DOHH2 (cell line): ENCODE measurements at regions not wholly inside any gene's neighbourhood (a gene's known extent, or its start where the extent isn't known, plus 50 kb on each side); places are given as distances from the start of the nearest gene placed in this dataset.
A peak's percentile ranks its signal among the peaks of the same experiment; 100 is the strongest.

Source experiments
- H3F3A ChIP-seq: fragments of 200-600 bp; sonication (generic), shearing (Covaris generic); 2 replicates; pipeline ENCODE4 v1.6.0; 2016; ENCODE audit warnings: antibody characterized with exemption, mild to moderate bottlenecking; ENCODE audit not compliant: control insufficient read depth, insufficient read depth
- H3K27ac ChIP-seq: fragments of 200-600 bp; sonication (generic); 2 replicates; pipeline ENCODE4 v1.5.1; 2014; ENCODE audit warnings: low read depth, mild to moderate bottlenecking, low read length, moderate library complexity
- H3K27me3 ChIP-seq: fragments of 200-600 bp; sonication (generic); 2 replicates; pipeline ENCODE4 v1.6.1; 2014; ENCODE audit warnings: mild to moderate bottlenecking, low read length, mixed read lengths; ENCODE audit not compliant: control insufficient read depth
- H3K36me3 ChIP-seq: fragments of 200-600 bp; sonication (generic); 2 replicates; pipeline ENCODE4 v1.6.1; 2014; ENCODE audit warnings: mild to moderate bottlenecking, low read length, moderate library complexity, mixed read lengths; ENCODE audit not compliant: control insufficient read depth
- H3K4me1 ChIP-seq: fragments of 200-600 bp; sonication (generic); 2 replicates; pipeline ENCODE4 v1.6.1; 2014; ENCODE audit warnings: mild to moderate bottlenecking, low read length, mixed read lengths; ENCODE audit not compliant: control insufficient read depth
- H3K4me2 ChIP-seq: fragments of 200-600 bp; sonication (generic); 2 replicates; pipeline ENCODE4 v1.6.0; 2014; ENCODE audit warnings: mild to moderate bottlenecking, low read length, moderate library complexity
- H3K4me3 ChIP-seq: fragments of 200-600 bp; sonication (generic); 2 replicates; pipeline ENCODE4 v1.5.1; 2014; ENCODE audit warnings: mild to moderate bottlenecking, low read length, mixed read lengths
- H3K79me2 ChIP-seq: fragments of 200-600 bp; sonication (generic); 2 replicates; pipeline ENCODE4 v1.6.1; 2014; ENCODE audit warnings: mild to moderate bottlenecking, low read length, mixed read lengths; ENCODE audit not compliant: control insufficient read depth
- H3K9me2 ChIP-seq: fragments of 200-600 bp; sonication (generic); replicated peaks from 2 replicates; pipeline ENCODE4 v1.6.1; 2014; ENCODE audit warnings: mild to moderate bottlenecking, low read length, mixed read lengths; ENCODE audit not compliant: control insufficient read depth
- H3K9me3 ChIP-seq: fragments of 200-600 bp; sonication (generic); 2 replicates; pipeline ENCODE4 v1.6.1; 2014; ENCODE audit warnings: antibody characterized with exemption, low read length, mixed read lengths; ENCODE audit not compliant: control insufficient read depth, insufficient read depth
- H4K20me1 ChIP-seq: fragments of 200-600 bp; sonication (generic); 2 replicates; pipeline ENCODE4 v1.6.0; 2014; ENCODE audit warnings: low read depth, mild to moderate bottlenecking, antibody characterized with exemption, low read length, moderate library complexity; ENCODE audit not compliant: control insufficient read depth, insufficient read depth
- EZH2phosphoT487 ChIP-seq: fragments of 200-600 bp; sonication (generic); IDR thresholded peaks from 2 replicates; pipeline ENCODE4 v1.6.1; 2017; ENCODE audit warnings: borderline replicate concordance, mild to moderate bottlenecking, antibody characterized with exemption, low read length, moderate library complexity, mixed read lengths
- TF ChIP-seq, protein P1 (sequence below): fragments of 200-600 bp; sonication (generic); IDR thresholded peaks from one replicate; pipeline ENCODE4 v1.5.1; 2014; ENCODE audit warnings: antibody characterized with exemption, mild to moderate bottlenecking, low read depth, low read length; ENCODE audit not compliant: poor library complexity, severe bottlenecking

DNA sequence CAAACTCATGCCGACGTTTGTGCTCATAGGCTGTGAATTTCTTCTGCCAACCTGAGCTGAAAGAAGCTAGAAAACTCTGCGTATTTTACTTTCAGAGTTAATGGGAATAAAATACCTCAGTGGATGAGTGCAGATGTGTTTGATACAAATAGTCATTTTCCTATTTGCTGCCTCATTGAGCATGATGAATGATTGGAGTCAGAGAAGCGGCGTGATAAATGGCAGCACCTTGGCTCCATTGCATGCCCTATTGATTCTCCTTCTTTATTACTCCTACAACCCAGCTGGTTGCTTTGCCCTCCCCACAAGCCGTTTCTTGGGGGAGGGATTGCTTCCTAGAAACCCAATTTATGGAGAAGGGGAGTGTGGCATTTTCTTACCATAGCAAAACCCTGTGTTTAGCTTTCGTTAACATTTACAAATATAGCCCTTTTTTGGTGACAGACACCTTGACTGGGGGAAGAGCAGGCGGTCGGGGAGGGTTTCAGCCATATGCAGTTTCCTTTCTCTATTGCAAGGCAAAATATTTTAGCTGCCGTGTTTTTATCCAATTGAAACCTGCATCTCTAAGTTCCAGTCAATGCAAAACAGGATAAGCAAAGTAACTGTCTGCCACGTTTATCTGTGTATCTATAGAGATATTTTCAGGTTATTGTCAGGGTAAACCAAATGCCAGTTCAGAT lies 93.1 kb upstream of the TBCA start:
- Histone ChIP-seq H3K4me3 (no peak overlapping the region), H3K9me2 (no peaks in the 10 kb centered on the region), H3K36me3 (no peaks in the 10 kb centered on the region), H3F3A (no peaks in the 10 kb centered on the region), H3K4me1 (no peaks in the 10 kb centered on the region), H3K4me2 (no peak overlapping the region), H4K20me1 (no peaks in the 10 kb centered on the region), H3K79me2 (no peaks in the 10 kb centered on the region), H3K27ac (no peak overlapping the region), H3K27me3 (no peaks in the 10 kb centered on the region), H3K9me3 (no peaks in the 10 kb centered on the region)
- TF ChIP-seq EZH2phosphoT487 = no peak
- TF ChIP-seq, protein P1, sequence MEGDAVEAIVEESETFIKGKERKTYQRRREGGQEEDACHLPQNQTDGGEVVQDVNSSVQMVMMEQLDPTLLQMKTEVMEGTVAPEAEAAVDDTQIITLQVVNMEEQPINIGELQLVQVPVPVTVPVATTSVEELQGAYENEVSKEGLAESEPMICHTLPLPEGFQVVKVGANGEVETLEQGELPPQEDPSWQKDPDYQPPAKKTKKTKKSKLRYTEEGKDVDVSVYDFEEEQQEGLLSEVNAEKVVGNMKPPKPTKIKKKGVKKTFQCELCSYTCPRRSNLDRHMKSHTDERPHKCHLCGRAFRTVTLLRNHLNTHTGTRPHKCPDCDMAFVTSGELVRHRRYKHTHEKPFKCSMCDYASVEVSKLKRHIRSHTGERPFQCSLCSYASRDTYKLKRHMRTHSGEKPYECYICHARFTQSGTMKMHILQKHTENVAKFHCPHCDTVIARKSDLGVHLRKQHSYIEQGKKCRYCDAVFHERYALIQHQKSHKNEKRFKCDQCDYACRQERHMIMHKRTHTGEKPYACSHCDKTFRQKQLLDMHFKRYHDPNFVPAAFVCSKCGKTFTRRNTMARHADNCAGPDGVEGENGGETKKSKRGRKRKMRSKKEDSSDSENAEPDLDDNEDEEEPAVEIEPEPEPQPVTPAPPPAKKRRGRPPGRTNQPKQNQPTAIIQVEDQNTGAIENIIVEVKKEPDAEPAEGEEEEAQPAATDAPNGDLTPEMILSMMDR = no peak

DNA sequence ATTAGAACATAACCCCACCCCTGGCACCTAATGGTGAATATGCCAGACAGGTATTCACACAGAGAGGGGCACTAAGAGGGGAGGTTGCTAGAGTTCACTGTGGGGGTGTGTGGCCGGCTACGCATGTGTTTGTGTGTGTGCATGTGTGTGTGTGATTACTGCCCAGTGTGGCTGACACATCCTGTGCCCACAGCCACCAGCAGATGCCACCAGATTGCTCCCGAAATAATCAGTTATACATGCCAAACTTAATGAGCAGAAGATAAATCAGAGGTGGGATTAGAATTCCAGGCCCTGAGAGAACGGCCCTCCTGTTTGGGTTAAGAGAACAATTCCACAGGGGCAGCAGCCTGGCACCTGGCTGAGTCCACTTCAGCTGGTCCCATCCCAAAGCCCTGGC lies 91.8 kb upstream of the TBCA start:
- no peaks in the 10 kb centered on the region for H3K79me2 ChIP-seq
- no peak overlapping the region for H3K27ac ChIP-seq
- H3K9me3 ChIP-seq = no peaks in the 10 kb centered on the region
- 0 out of 2 replicates have a peak, but pooled peaks cover 3% of the 10 kb centered on the region for H3K27me3 ChIP-seq
- H4K20me1 ChIP-seq = no peaks in the 10 kb centered on the region
- TF ChIP-seq, protein P1 = no peak
- TF ChIP-seq EZH2phosphoT487 = no peak
- H3K9me2 ChIP-seq = no peaks in the 10 kb centered on the region
- H3K4me2 ChIP-seq = no peak overlapping the region
- no peak overlapping the region for H3K4me3 ChIP-seq
- H3F3A ChIP-seq = no peaks in the 10 kb centered on the region
- H3K36me3 ChIP-seq = no peaks in the 10 kb centered on the region
- no peaks in the 10 kb centered on the region for H3K4me1 ChIP-seq

DNA sequence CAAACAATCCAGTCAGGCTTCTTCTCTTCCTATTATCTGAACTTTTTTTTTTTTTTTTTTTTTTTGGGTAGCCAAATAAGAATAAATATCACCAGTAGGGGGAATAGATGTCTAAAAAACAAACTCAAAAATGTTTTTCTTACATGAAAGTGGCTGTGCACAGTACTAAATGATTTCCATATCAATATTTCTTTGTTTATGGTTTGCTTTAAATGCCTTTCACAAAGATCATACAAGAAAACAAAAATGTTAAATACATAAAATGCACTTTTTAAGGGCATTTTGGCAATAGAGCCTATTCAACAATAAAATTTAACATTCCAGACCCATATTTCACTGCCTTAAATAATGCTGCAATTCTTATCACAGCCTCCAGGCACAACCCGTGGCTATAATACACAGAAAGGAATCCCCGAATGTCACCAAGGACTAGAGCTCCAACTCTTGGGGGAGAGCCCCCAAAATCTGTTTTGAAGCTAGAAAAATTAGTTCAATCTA lies 91.1 kb upstream of the TBCA start:
- Histone ChIP-seq H3K9me2 (no peaks in the 10 kb centered on the region), H4K20me1 (no peaks in the 10 kb centered on the region), H3F3A (no peaks in the 10 kb centered on the region), H3K9me3 (no peaks in the 10 kb centered on the region), H3K4me3 (no peak overlapping the region), H3K36me3 (no peaks in the 10 kb centered on the region), H3K79me2 (no peaks in the 10 kb centered on the region), H3K4me1 (no peaks in the 10 kb centered on the region), H3K27ac (no peak overlapping the region), H3K27me3 (0 out of 2 replicates have a peak, but pooled peaks cover 3% of the 10 kb centered on the region), H3K4me2 (no peak overlapping the region)
- TF ChIP-seq, protein P1 = peak; percentile 23
- no peak for TF ChIP-seq EZH2phosphoT487
